DND-41 (cell line): ENCODE measurements at regions not wholly inside any gene's neighbourhood (a gene's known extent, or its start where the extent isn't known, plus 50 kb on each side); places are given as distances from the start of the nearest gene placed in this dataset.

ENCODE experiments used
- CTCF ChIP-seq: IDR thresholded peaks from 2 replicates; pipeline ENCODE4 v1.5.1; 2012; ENCODE audit warnings: borderline replicate concordance, low read length, moderate library complexity, mild to moderate bottlenecking; ENCODE audit not compliant: poor library complexity, severe bottlenecking; ENCODE audit errors: extremely low read depth
- EZH2 ChIP-seq: IDR thresholded peaks from 3 replicates; pipeline ENCODE4 v1.6.1; 2012; ENCODE audit warnings: borderline replicate concordance, low read depth, mild to moderate bottlenecking, moderate library complexity, low read length, inconsistent platforms; ENCODE audit not compliant: severe bottlenecking

- TF ChIP-seq EZH2: no peak
- no peak for TF ChIP-seq CTCF
Measured at GRCh38 chr2:16109821-16110310, 169.5 kb downstream of the MYCN start.
